ENCODE measurements at regions not wholly inside any gene's neighbourhood (a gene's known extent, or its start where the extent isn't known, plus 50 kb on each side); places are given as distances from the start of the nearest gene placed in this dataset.

DNA sequence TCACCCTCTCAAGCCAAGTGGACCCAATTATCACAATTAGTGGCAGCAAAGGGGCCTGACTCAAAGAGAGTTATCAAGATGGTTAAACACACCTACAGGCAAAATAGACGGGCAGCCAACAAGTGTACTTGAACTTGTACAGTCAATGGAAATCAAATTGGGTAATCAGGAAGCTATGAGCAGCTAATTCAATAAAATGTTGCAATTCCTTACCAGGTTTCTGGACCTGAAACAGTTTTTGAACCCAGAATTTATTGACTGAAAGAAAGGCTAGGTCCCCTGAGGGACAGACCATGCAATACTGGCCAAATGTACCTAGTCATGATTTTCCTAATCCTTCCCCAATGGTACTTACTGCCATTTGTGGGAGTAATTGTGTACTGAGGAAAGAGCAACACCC is 679.8 kb downstream of the EPM2A start:
- ATAC-seq (no peak), DNase-seq (ENCODE audit: low spot score) (no peak)
- no peaks in the 10 kb centered on the region for H3K36me3 Mint-ChIP-seq
- no peak overlapping the region for H3K27ac Mint-ChIP-seq
- H3K9me3 Mint-ChIP-seq = no peaks in the 10 kb centered on the region
- POLR2A ChIA-PET = no interaction called here
- TF ChIP-seq CTCF (IDR thresholded peaks at IDR 0.05) (no peak), IRF2 (CRISPR knock-in tag; IDR thresholded peaks at IDR 0.05; ENCODE audit: borderline replicate concordance, low read depth) (no peak), ESRRA (CRISPR knock-in tag; IDR thresholded peaks at IDR 0.05; ENCODE audit: borderline replicate concordance) (no peak), NFYB (CRISPR knock-in tag; conservative IDR thresholded peaks at IDR 0.05; ENCODE audit: low read depth) (no peak), E2F5 (CRISPR knock-in tag; IDR thresholded peaks at IDR 0.05) (no peak), FOXP1 (CRISPR knock-in tag; IDR thresholded peaks at IDR 0.05; ENCODE audit: borderline replicate concordance) (no peak), FOXJ3 (CRISPR knock-in tag; IDR thresholded peaks at IDR 0.05; ENCODE audit: borderline replicate concordance) (no peak), SOX15 (CRISPR knock-in tag; IDR thresholded peaks at IDR 0.05) (no peak), MYBL2 (CRISPR knock-in tag; IDR thresholded peaks at IDR 0.05) (no peak)
- TF ChIP-seq, protein P1, sequence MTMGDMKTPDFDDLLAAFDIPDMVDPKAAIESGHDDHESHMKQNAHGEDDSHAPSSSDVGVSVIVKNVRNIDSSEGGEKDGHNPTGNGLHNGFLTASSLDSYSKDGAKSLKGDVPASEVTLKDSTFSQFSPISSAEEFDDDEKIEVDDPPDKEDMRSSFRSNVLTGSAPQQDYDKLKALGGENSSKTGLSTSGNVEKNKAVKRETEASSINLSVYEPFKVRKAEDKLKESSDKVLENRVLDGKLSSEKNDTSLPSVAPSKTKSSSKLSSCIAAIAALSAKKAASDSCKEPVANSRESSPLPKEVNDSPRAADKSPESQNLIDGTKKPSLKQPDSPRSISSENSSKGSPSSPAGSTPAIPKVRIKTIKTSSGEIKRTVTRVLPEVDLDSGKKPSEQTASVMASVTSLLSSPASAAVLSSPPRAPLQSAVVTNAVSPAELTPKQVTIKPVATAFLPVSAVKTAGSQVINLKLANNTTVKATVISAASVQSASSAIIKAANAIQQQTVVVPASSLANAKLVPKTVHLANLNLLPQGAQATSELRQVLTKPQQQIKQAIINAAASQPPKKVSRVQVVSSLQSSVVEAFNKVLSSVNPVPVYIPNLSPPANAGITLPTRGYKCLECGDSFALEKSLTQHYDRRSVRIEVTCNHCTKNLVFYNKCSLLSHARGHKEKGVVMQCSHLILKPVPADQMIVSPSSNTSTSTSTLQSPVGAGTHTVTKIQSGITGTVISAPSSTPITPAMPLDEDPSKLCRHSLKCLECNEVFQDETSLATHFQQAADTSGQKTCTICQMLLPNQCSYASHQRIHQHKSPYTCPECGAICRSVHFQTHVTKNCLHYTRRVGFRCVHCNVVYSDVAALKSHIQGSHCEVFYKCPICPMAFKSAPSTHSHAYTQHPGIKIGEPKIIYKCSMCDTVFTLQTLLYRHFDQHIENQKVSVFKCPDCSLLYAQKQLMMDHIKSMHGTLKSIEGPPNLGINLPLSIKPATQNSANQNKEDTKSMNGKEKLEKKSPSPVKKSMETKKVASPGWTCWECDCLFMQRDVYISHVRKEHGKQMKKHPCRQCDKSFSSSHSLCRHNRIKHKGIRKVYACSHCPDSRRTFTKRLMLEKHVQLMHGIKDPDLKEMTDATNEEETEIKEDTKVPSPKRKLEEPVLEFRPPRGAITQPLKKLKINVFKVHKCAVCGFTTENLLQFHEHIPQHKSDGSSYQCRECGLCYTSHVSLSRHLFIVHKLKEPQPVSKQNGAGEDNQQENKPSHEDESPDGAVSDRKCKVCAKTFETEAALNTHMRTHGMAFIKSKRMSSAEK (CRISPR knock-in tag; IDR thresholded peaks at IDR 0.05; ENCODE audit: borderline replicate concordance) = no peak
- H3K27me3 Mint-ChIP-seq (ENCODE audit: low read depth) = peaks cover 2% of the 10 kb centered on the region; the same call in 1 of the 2 replicates
- H3K4me1 Mint-ChIP-seq = no peaks in the 10 kb centered on the region
- CTCF ChIA-PET = no interaction called here
- H3K4me3 Mint-ChIP-seq = no peak overlapping the region

- no peak overlapping the region for H3K27ac Mint-ChIP-seq
- peaks cover 2% of the 10 kb centered on the region; the same call in 1 of the 2 replicates for H3K27me3 Mint-ChIP-seq (ENCODE audit: low read depth)
- H3K4me3 Mint-ChIP-seq = no peak overlapping the region
- no peak for TF ChIP-seq MYBL2 (CRISPR knock-in tag; IDR thresholded peaks at IDR 0.05)
- TF ChIP-seq GRHL2 (CRISPR knock-in tag; IDR thresholded peaks at IDR 0.05; ENCODE audit: insufficient replicate concordance, severe bottlenecking) = no peak
- no peak for TF ChIP-seq RELA (CRISPR knock-in tag; IDR thresholded peaks at IDR 0.05; ENCODE audit: borderline replicate concordance)
- TF ChIP-seq ZBTB21 (CRISPR knock-in tag; IDR thresholded peaks at IDR 0.05; ENCODE audit: borderline replicate concordance) = no peak
- TF ChIP-seq, protein P2, sequence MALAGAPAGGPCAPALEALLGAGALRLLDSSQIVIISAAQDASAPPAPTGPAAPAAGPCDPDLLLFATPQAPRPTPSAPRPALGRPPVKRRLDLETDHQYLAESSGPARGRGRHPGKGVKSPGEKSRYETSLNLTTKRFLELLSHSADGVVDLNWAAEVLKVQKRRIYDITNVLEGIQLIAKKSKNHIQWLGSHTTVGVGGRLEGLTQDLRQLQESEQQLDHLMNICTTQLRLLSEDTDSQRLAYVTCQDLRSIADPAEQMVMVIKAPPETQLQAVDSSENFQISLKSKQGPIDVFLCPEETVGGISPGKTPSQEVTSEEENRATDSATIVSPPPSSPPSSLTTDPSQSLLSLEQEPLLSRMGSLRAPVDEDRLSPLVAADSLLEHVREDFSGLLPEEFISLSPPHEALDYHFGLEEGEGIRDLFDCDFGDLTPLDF (CRISPR knock-in tag; IDR thresholded peaks at IDR 0.05) = no peak
- CTCF ChIA-PET = no interaction called here
- DNase-seq (ENCODE audit: low spot score) (no peak), ATAC-seq (no peak)
- POLR2A ChIA-PET = no interaction called here
- H3K9me3 Mint-ChIP-seq = no peaks in the 10 kb centered on the region
- no peaks in the 10 kb centered on the region for H3K36me3 Mint-ChIP-seq
- H3K4me1 Mint-ChIP-seq = no peaks in the 10 kb centered on the region
Observed at GRCh38 chr6:145060714-145061113, 674.6 kb downstream of the EPM2A start.

- Mint-ChIP-seq H3K4me1 (no peaks in the 10 kb centered on the region), H3K36me3 (no peaks in the 10 kb centered on the region), H3K27me3 (ENCODE audit: low read depth) (peaks cover under 1% of the 10 kb centered on the region; the same call in 1 of the 2 replicates), H3K9me3 (no peaks in the 10 kb centered on the region), H3K27ac (no peak overlapping the region), H3K4me3 (no peak overlapping the region)
- ATAC-seq (no peak), DNase-seq (ENCODE audit: low spot score) (no peak)
- POLR2A ChIA-PET = no interaction called here
- CTCF ChIA-PET = no interaction called here
- TF ChIP-seq CREB1 (CRISPR knock-in tag; IDR thresholded peaks at IDR 0.05) = no peak
- no peak for TF ChIP-seq CBFB (CRISPR knock-in tag; IDR thresholded peaks at IDR 0.05; ENCODE audit: low read depth)
- TF ChIP-seq HMGA2 (CRISPR knock-in tag; IDR thresholded peaks at IDR 0.05) = no peak
- TF ChIP-seq ZNF396 (CRISPR knock-in tag; IDR thresholded peaks at IDR 0.05; ENCODE audit: borderline replicate concordance) = no peak
- no peak for TF ChIP-seq CREM (CRISPR knock-in tag; IDR thresholded peaks at IDR 0.05)
- no peak for TF ChIP-seq ZNF263 (CRISPR knock-in tag; IDR thresholded peaks at IDR 0.05; ENCODE audit: low read depth)
- no peak for TF ChIP-seq MAX (CRISPR knock-in tag; IDR thresholded peaks at IDR 0.05)
- TF ChIP-seq ZBTB43 (CRISPR knock-in tag; IDR thresholded peaks at IDR 0.05) = no peak
- TF ChIP-seq RELA (CRISPR knock-in tag; IDR thresholded peaks at IDR 0.05; ENCODE audit: borderline replicate concordance) = no peak
- TF ChIP-seq USF1 (CRISPR knock-in tag; IDR thresholded peaks at IDR 0.05) = no peak
Observed at GRCh38 chr6:145063091-145063490, 672.2 kb downstream of the EPM2A start.

Data from WTC11 (cell line).